Loucy (cell line): ENCODE measurements at regions not wholly inside any gene's neighbourhood (a gene's known extent, or its start where the extent isn't known, plus 50 kb on each side); places are given as distances from the start of the nearest gene placed in this dataset.

ENCODE experiments used
- H2AFZ ChIP-seq: fragments of 200-600 bp; sonication (generic); 2 replicates; pipeline ENCODE4 v1.6.0; 2016; ENCODE audit warnings: antibody characterized with exemption, mild to moderate bottlenecking, low read length, moderate library complexity
- H3F3A ChIP-seq: fragments of 200-600 bp; 2 replicates; pipeline ENCODE4 v1.6.0; 2016; ENCODE audit warnings: antibody characterized with exemption, low read depth, mild to moderate bottlenecking
- H3K27me3 ChIP-seq: fragments of 200-600 bp; sonication (generic); 2 replicates; pipeline ENCODE4 v1.6.1; 2014; ENCODE audit warnings: low read length, mild to moderate bottlenecking; ENCODE audit not compliant: insufficient read depth, poor library complexity, severe bottlenecking
- H3K36me3 ChIP-seq: fragments of 200-600 bp; sonication (generic); 2 replicates; pipeline ENCODE4 v1.6.1; 2016; ENCODE audit warnings: low read length; ENCODE audit not compliant: insufficient read depth
- H3K4me1 ChIP-seq: fragments of 200-600 bp; sonication (generic); 2 replicates; pipeline ENCODE4 v1.5.1; 2014; ENCODE audit warnings: low read length, mild to moderate bottlenecking; ENCODE audit not compliant: insufficient read depth, poor library complexity, severe bottlenecking
- H3K4me2 ChIP-seq: fragments of 200-600 bp; sonication (generic); 2 replicates; pipeline ENCODE4 v1.6.0; 2014; ENCODE audit warnings: antibody characterized with exemption, low read length, low read depth, mild to moderate bottlenecking; ENCODE audit not compliant: poor library complexity, severe bottlenecking
- H3K4me3 ChIP-seq: fragments of 200-600 bp; sonication (generic); 2 replicates; pipeline ENCODE4 v1.5.1; 2014; ENCODE audit warnings: low read length, mild to moderate bottlenecking, mixed read lengths; ENCODE audit not compliant: poor library complexity, severe bottlenecking
- H3K79me2 ChIP-seq: fragments of 200-600 bp; sonication (generic); 2 replicates; pipeline ENCODE4 v1.6.1; 2014; ENCODE audit warnings: low read length; ENCODE audit not compliant: insufficient read depth
- H3K9ac ChIP-seq: fragments of 200-600 bp; sonication (generic); 2 replicates; pipeline ENCODE4 v1.6.0; 2014; ENCODE audit warnings: mild to moderate bottlenecking, low read depth, low read length, moderate library complexity; ENCODE audit not compliant: poor library complexity, severe bottlenecking
- H3K9me2 ChIP-seq: fragments of 200-600 bp; sonication (generic); replicated peaks from 2 replicates; pipeline ENCODE4 v1.6.1; 2016; ENCODE audit warnings: low read depth, low read length, mixed read lengths
- H3K9me3 ChIP-seq: fragments of 200-600 bp; sonication (generic); 2 replicates; pipeline ENCODE4 v1.6.1; 2014; ENCODE audit warnings: mild to moderate bottlenecking, antibody characterized with exemption, low read length, low read depth; ENCODE audit not compliant: insufficient read depth
- H4K20me1 ChIP-seq: fragments of 200-600 bp; sonication (generic); 2 replicates; pipeline ENCODE4 v1.6.0; 2014; ENCODE audit warnings: antibody characterized with exemption, low read length, mild to moderate bottlenecking; ENCODE audit not compliant: insufficient read depth, poor library complexity, severe bottlenecking
- CTCF ChIP-seq: fragments of 200-600 bp; sonication (generic); conservative IDR thresholded peaks from 2 replicates; pipeline ENCODE4 v1.5.1; 2014; ENCODE audit warnings: mild to moderate bottlenecking, antibody characterized with exemption, low read length
- EZH2phosphoT487 ChIP-seq: fragments of 200-600 bp; IDR thresholded peaks from 2 replicates; pipeline ENCODE4 v1.6.1; 2018; ENCODE audit warnings: antibody characterized with exemption, mild to moderate bottlenecking, moderate library complexity, borderline replicate concordance

GRCh38 chr9:71349218-71349617 is 227.8 kb upstream of the TRPM3 start:
- Histone ChIP-seq H3K4me2 (no peak overlapping the region), H3K79me2 (no peaks in the 10 kb centered on the region), H3K4me3 (no peak overlapping the region), H3K9me2 (no peaks in the 10 kb centered on the region), H3K27me3 (no peaks in the 10 kb centered on the region), H3F3A (no peaks in the 10 kb centered on the region), H3K36me3 (no peaks in the 10 kb centered on the region), H3K9me3 (no peaks in the 10 kb centered on the region), H3K9ac (no peak overlapping the region), H4K20me1 (no peaks in the 10 kb centered on the region), H2AFZ (no peak overlapping the region), H3K4me1 (no peaks in the 10 kb centered on the region)
- TF ChIP-seq CTCF (no peak), EZH2phosphoT487 (no peak)

GRCh38 chr9:71333321-71333720 is 211.9 kb upstream of the TRPM3 start:
- no peaks in the 10 kb centered on the region for H3K9me3 ChIP-seq
- no peaks in the 10 kb centered on the region for H3F3A ChIP-seq
- H4K20me1 ChIP-seq: no peaks in the 10 kb centered on the region
- no peaks in the 10 kb centered on the region for H3K9me2 ChIP-seq
- H3K27me3 ChIP-seq: no peaks in the 10 kb centered on the region
- H3K36me3 ChIP-seq: no peaks in the 10 kb centered on the region
- H3K79me2 ChIP-seq: no peaks in the 10 kb centered on the region
- no peaks in the 10 kb centered on the region for H3K4me1 ChIP-seq
- H3K4me2 ChIP-seq: no peak overlapping the region
- H3K9ac ChIP-seq: no peak overlapping the region
- no peak overlapping the region for H3K4me3 ChIP-seq
- TF ChIP-seq EZH2phosphoT487: no peak
- H2AFZ ChIP-seq: no peak overlapping the region

- Histone ChIP-seq H3K27me3 (no peaks in the 10 kb centered on the region), H3K9ac (no peak overlapping the region), H3K9me2 (no peaks in the 10 kb centered on the region), H3F3A (no peaks in the 10 kb centered on the region), H3K4me2 (no peak overlapping the region), H2AFZ (no peak overlapping the region), H3K36me3 (no peaks in the 10 kb centered on the region), H3K4me1 (no peaks in the 10 kb centered on the region), H3K4me3 (no peak overlapping the region), H4K20me1 (no peaks in the 10 kb centered on the region), H3K9me3 (no peaks in the 10 kb centered on the region), H3K79me2 (no peaks in the 10 kb centered on the region)
- no peak for TF ChIP-seq CTCF
- no peak for TF ChIP-seq EZH2phosphoT487
Observed at GRCh38 chr9:71331603-71332002, 210.2 kb upstream of the TRPM3 start.

GRCh38 chr9:71329873-71330272 is 208.5 kb upstream of the TRPM3 start:
- Histone ChIP-seq H3K79me2 (no peaks in the 10 kb centered on the region), H3K9me2 (no peaks in the 10 kb centered on the region), H3K9me3 (no peaks in the 10 kb centered on the region), H4K20me1 (no peaks in the 10 kb centered on the region), H3K4me2 (no peak overlapping the region), H3K9ac (no peak overlapping the region), H3K4me3 (no peak overlapping the region), H3K4me1 (no peaks in the 10 kb centered on the region), H2AFZ (no peak overlapping the region), H3F3A (no peaks in the 10 kb centered on the region), H3K27me3 (no peaks in the 10 kb centered on the region), H3K36me3 (no peaks in the 10 kb centered on the region)
- TF ChIP-seq CTCF: no peak
- no peak for TF ChIP-seq EZH2phosphoT487
